IgD-negative memory B cell (primary cell): ENCODE measurements at regions not wholly inside any gene's neighbourhood (a gene's known extent, or its start where the extent isn't known, plus 50 kb on each side); places are given as distances from the start of the nearest gene placed in this dataset.

Experiments
- H3K27ac Mint-ChIP-seq, 3 donors: one replicate each; pipeline ENCODE4 v1.8.0; 2020 to 2022; ENCODE audit warnings: mild to moderate bottlenecking in 3 of 3, mixed read lengths in 3 of 3, moderate library complexity in 1 of 3
- H3K27me3 Mint-ChIP-seq: one replicate; pipeline ENCODE4 v1.8.0; 2021; ENCODE audit warnings: mixed read lengths
- H3K36me3 Mint-ChIP-seq: one replicate; pipeline ENCODE4 v1.8.0; 2020; ENCODE audit warnings: mild to moderate bottlenecking, mixed read lengths
- H3K4me1 Mint-ChIP-seq, 3 donors: one replicate each; pipeline ENCODE4 v1.8.0; 2020 to 2022; ENCODE audit warnings: mixed read lengths in 3 of 3, mild to moderate bottlenecking in 1 of 3
- H3K4me3 Mint-ChIP-seq, 4 donors: one replicate each; pipeline ENCODE4 v1.8.0; 2020 to 2022; ENCODE audit warnings: mild to moderate bottlenecking in 4 of 4, mixed read lengths in 4 of 4, moderate library complexity in 3 of 4
- H3K9me3 Mint-ChIP-seq, 3 donors: one replicate each; pipeline ENCODE4 v1.8.0; 2020 to 2021; ENCODE audit warnings: mixed read lengths in 3 of 3, mild to moderate bottlenecking in 1 of 3

DNA sequence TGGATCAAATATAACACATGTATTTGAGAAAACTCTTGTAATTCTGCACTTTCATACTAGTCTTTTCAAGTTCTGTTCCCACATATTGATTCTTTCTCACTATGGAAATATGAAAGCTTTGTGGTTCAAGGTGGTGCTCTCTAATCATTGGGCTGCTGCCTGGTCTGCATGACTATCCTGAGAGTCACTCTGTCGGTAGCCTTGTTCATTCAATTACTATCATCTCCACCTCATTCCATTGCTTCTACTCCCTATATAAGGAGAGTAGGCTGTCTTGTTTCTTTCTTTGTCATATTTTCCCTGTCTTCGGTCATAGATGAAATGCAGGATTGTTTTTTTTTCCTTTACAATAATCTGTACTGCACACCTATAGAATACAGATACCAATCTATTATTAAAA, 341.4 kb upstream of the ACTBL2 start:
- Mint-ChIP-seq H3K4me1 (no peaks in the 10 kb centered on the region), H3K4me3 (no peak overlapping the region), H3K27me3 (peaks cover 2% of the 10 kb centered on the region), H3K36me3 (no peaks in the 10 kb centered on the region), H3K9me3 (peaks cover 0 to 4% (median 2%) of the 10 kb centered on the region in 3 donors), H3K27ac (no peak overlapping the region)

GRCh38 chr5:57822651-57823050, 340.0 kb upstream of the ACTBL2 start:
- Mint-ChIP-seq H3K27ac (no peak overlapping the region), H3K27me3 (peaks cover 2% of the 10 kb centered on the region), H3K9me3 (peaks cover 0 to 4% (median 2%) of the 10 kb centered on the region in 3 donors), H3K4me1 (no peaks in the 10 kb centered on the region), H3K36me3 (no peaks in the 10 kb centered on the region), H3K4me3 (no peak overlapping the region)

GRCh38 chr5:57818397-57818796, 335.8 kb upstream of the ACTBL2 start:
- Mint-ChIP-seq H3K4me1 (no peaks in the 10 kb centered on the region), H3K27me3 (peaks cover 2% of the 10 kb centered on the region), H3K36me3 (no peaks in the 10 kb centered on the region), H3K4me3 (no peak overlapping the region), H3K27ac (no peak overlapping the region), H3K9me3 (peaks cover 0 to 2% (median 0%) of the 10 kb centered on the region in 3 donors)

- Mint-ChIP-seq H3K27me3 (peaks cover 2% of the 10 kb centered on the region), H3K36me3 (no peaks in the 10 kb centered on the region), H3K4me3 (no peak overlapping the region), H3K4me1 (no peaks in the 10 kb centered on the region), H3K9me3 (peaks cover 0 to 2% (median 0%) of the 10 kb centered on the region in 3 donors), H3K27ac (no peak overlapping the region)
Measured at GRCh38 chr5:57817924-57818323, 335.3 kb upstream of the ACTBL2 start.

- H3K27me3 Mint-ChIP-seq, result peaks cover 2% of the 10 kb centered on the region
- H3K27ac Mint-ChIP-seq, result no peak overlapping the region
- H3K36me3 Mint-ChIP-seq, result no peaks in the 10 kb centered on the region
- no peaks in the 10 kb centered on the region for H3K9me3 Mint-ChIP-seq
- H3K4me1 Mint-ChIP-seq, result no peaks in the 10 kb centered on the region
- no peak overlapping the region for H3K4me3 Mint-ChIP-seq
Measured at GRCh38 chr5:57817001-57817453, 334.4 kb upstream of the ACTBL2 start.

- Mint-ChIP-seq H3K4me3 (no peak overlapping the region), H3K27me3 (peaks cover 2% of the 10 kb centered on the region), H3K9me3 (no peaks in the 10 kb centered on the region), H3K36me3 (no peaks in the 10 kb centered on the region), H3K27ac (no peak overlapping the region), H3K4me1 (no peaks in the 10 kb centered on the region)
Measured at GRCh38 chr5:57816108-57816507, 333.5 kb upstream of the ACTBL2 start.

DNA sequence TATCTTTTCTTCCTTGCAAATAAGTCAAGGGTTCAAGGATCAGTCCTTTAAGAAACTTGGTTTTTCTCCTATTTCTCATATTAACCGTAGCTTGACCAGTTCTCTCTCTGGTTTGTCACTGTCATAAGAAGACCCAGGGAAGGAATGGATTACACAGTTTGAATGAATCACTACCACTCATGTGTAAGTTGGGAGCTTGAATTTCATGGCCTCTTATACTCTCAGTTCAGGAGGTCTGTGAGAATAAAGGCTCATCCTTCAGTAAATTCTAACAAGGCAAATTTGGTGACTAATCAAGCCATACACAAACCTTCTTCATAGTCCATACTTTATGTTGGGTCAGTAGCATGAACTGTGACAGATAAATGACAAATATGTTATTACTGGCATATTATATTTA, 323.1 kb upstream of the ACTBL2 start:
- H3K27ac Mint-ChIP-seq, result no peak overlapping the region

DNA sequence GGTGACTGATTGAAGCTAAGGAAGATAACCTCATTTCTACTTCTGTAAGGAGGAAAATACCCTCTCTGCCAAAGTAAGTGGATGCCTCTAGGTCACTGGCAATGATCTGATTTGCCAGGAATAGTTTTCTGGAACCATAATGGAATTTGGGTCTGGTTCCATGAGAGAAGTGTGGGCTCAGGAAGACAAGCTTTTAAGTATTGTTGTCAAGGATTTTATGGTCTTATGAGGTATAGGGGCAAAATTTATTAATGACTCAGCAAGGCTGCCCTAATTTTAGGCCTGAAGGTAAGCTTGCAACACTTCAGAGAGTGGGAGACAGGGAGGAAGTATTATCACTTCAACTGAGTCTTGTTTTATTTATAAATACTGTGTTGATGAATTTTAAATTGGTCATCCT, 322.6 kb upstream of the ACTBL2 start:
- no peak overlapping the region for H3K27ac Mint-ChIP-seq
- H3K36me3 Mint-ChIP-seq, result peaks cover 2% of the 10 kb centered on the region
- H3K9me3 Mint-ChIP-seq, result peaks cover 0 to 5% (median 0%) of the 10 kb centered on the region in 3 donors
- H3K4me3 Mint-ChIP-seq, result no peak overlapping the region
- peaks cover 10% of the 10 kb centered on the region for H3K27me3 Mint-ChIP-seq
- H3K4me1 Mint-ChIP-seq, result no peaks in the 10 kb centered on the region

More for the DNA sequence above, 323.1 kb upstream of the ACTBL2 start:
- Mint-ChIP-seq H3K27me3 (peaks cover 10% of the 10 kb centered on the region), H3K9me3 (peaks cover 0 to 5% (median 0%) of the 10 kb centered on the region in 3 donors), H3K4me1 (no peaks in the 10 kb centered on the region), H3K36me3 (peaks cover 2% of the 10 kb centered on the region), H3K4me3 (no peak overlapping the region)

- Mint-ChIP-seq H3K36me3 (peaks cover 2% of the 10 kb centered on the region), H3K9me3 (peaks cover 0 to 5% (median 0%) of the 10 kb centered on the region in 3 donors), H3K27me3 (peaks cover 10% of the 10 kb centered on the region), H3K4me3 (no peak overlapping the region), H3K27ac (no peak overlapping the region), H3K4me1 (no peaks in the 10 kb centered on the region)
Measured at GRCh38 chr5:57804505-57804904, 321.9 kb upstream of the ACTBL2 start.

DNA sequence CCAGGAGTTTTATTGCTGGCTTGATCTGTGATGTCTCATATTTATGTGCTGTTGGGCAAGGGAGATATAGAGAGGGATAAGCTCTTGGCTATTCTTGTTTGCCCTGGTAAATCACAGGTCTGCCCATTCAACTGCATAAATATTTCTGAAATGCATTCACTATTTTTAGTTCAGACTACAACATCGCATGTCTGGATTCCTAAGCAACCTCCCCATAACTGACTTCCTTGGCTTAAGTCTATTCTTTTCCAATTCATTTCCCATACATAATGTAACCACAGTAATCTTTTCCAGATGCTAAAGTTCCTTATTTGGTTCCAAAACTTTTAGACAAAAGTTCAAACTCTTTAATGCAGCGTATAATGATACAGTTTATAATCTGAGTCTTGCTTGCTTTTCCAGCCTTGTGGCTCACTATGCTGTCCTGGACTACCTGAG, 321.4 kb upstream of the ACTBL2 start:
- H3K27ac Mint-ChIP-seq, result no peak overlapping the region
- H3K27me3 Mint-ChIP-seq, result peaks cover 10% of the 10 kb centered on the region
- peaks cover 0 to 2% (median 0%) of the 10 kb centered on the region in 3 donors for H3K9me3 Mint-ChIP-seq
- peaks cover 2% of the 10 kb centered on the region for H3K36me3 Mint-ChIP-seq
- H3K4me1 Mint-ChIP-seq, result no peaks in the 10 kb centered on the region
- no peak overlapping the region for H3K4me3 Mint-ChIP-seq

DNA sequence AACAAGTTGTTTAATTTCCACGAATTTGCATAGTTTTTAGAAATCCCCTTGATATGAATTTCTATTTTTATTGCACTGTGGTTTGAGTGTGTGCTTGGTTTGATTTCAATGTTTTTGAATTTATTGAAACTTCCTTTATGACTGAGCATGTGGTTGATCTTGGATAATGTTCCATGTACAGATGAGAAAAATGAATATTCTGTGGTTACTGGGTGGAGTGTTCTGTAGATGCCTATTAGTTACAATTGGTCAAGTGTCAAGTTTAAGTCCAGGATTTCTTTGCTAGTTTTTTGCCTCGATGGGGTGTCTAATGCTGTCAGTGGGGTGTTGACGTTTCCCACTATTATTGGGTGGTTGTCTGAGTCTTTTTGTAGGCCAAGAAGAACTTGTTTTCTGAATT, 319.5 kb upstream of the ACTBL2 start:
- Mint-ChIP-seq H3K27ac (no peak overlapping the region), H3K27me3 (peaks cover 4% of the 10 kb centered on the region), H3K4me3 (no peak overlapping the region), H3K4me1 (no peaks in the 10 kb centered on the region), H3K36me3 (no peaks in the 10 kb centered on the region), H3K9me3 (peaks cover 0 to 2% (median 0%) of the 10 kb centered on the region in 3 donors)

GRCh38 chr5:57795203-57795602, 312.6 kb upstream of the ACTBL2 start:
- Mint-ChIP-seq H3K4me1 (no peaks in the 10 kb centered on the region), H3K4me3 (no peak overlapping the region), H3K36me3 (no peaks in the 10 kb centered on the region), H3K9me3 (no peaks in the 10 kb centered on the region), H3K27ac (no peak overlapping the region), H3K27me3 (no peaks in the 10 kb centered on the region)

GRCh38 chr5:57791875-57792274, 309.3 kb upstream of the ACTBL2 start:
- Mint-ChIP-seq H3K4me3 (no peak overlapping the region), H3K9me3 (no peaks in the 10 kb centered on the region), H3K4me1 (no peaks in the 10 kb centered on the region), H3K27me3 (no peaks in the 10 kb centered on the region), H3K36me3 (no peaks in the 10 kb centered on the region), H3K27ac (no peak overlapping the region)

- Mint-ChIP-seq H3K27ac (no peak overlapping the region), H3K4me1 (no peaks in the 10 kb centered on the region), H3K36me3 (no peaks in the 10 kb centered on the region), H3K27me3 (no peaks in the 10 kb centered on the region), H3K4me3 (no peak overlapping the region), H3K9me3 (no peaks in the 10 kb centered on the region)
Measured at GRCh38 chr5:57785946-57786345, 303.3 kb upstream of the ACTBL2 start.

GRCh38 chr5:57784121-57784520, 301.5 kb upstream of the ACTBL2 start:
- Mint-ChIP-seq H3K9me3 (no peaks in the 10 kb centered on the region), H3K4me1 (no peaks in the 10 kb centered on the region), H3K27me3 (peaks cover 1% of the 10 kb centered on the region), H3K27ac (no peak overlapping the region), H3K4me3 (no peak overlapping the region), H3K36me3 (no peaks in the 10 kb centered on the region)

- Mint-ChIP-seq H3K9me3 (no peaks in the 10 kb centered on the region), H3K27me3 (peaks cover 1% of the 10 kb centered on the region), H3K4me1 (no peaks in the 10 kb centered on the region), H3K27ac (no peak overlapping the region), H3K4me3 (no peak overlapping the region), H3K36me3 (no peaks in the 10 kb centered on the region)
Measured at GRCh38 chr5:57783693-57784092, 301.1 kb upstream of the ACTBL2 start.

DNA sequence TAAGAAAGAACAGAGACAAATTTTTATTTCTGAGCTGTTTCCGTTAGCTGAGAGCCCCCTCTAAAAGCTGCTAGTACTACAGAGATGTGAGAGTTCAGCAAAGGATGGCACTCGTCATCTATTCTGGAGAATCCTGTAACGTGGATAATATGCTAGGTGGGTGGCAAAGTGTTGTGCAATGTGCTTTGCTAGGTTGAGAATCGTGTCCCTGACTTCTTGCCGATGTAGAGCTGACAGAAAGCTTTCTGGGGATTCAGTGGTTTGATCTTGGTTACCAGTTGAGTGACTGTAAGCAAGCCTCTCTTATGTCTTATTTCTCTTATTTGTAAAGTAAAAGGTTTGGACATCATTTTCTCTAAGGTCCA, 298.3 kb upstream of the ACTBL2 start:
- Mint-ChIP-seq H3K9me3 (no peaks in the 10 kb centered on the region), H3K27ac (no peak overlapping the region), H3K4me1 (no peaks in the 10 kb centered on the region), H3K4me3 (no peak overlapping the region), H3K36me3 (no peaks in the 10 kb centered on the region), H3K27me3 (peaks cover 1% of the 10 kb centered on the region)
